GM12891 (cell line): ENCODE measurements at regions not wholly inside any gene's neighbourhood (a gene's known extent, or its start where the extent isn't known, plus 50 kb on each side); places are given as distances from the start of the nearest gene placed in this dataset.

ENCODE experiments used
- POLR2A ChIP-seq: IDR thresholded peaks from 2 replicates; pipeline ENCODE4 v1.6.1; 2011; ENCODE audit warnings: low read depth, low read length, control low read depth
- POLR2AphosphoS5 ChIP-seq: IDR thresholded peaks from 2 replicates; pipeline ENCODE4 v1.6.1; 2011; ENCODE audit warnings: low read depth, low read length, control low read depth
- POU2F2 ChIP-seq: IDR thresholded peaks from 2 replicates; pipeline ENCODE4 v1.6.1; 2011; ENCODE audit warnings: low read depth, mild to moderate bottlenecking, control low read depth, low read length, moderate library complexity
- SPI1 ChIP-seq: IDR thresholded peaks from 2 replicates; pipeline ENCODE4 v1.6.1; 2011; ENCODE audit warnings: low read depth, low read length, control low read depth
- TAF1 ChIP-seq: IDR thresholded peaks from 2 replicates; pipeline ENCODE4 v1.6.1; 2011; ENCODE audit warnings: low read depth, low read length, control low read depth

GRCh38 chr5:143513720-143514119 is 110.2 kb upstream of the NR3C1 start:
- TF ChIP-seq POLR2A (no peak), TAF1 (no peak), SPI1 (no peak), POLR2AphosphoS5 (no peak), POU2F2 (no peak)
